B cell (primary cell): ENCODE measurements at regions not wholly inside any gene's neighbourhood (a gene's known extent, or its start where the extent isn't known, plus 50 kb on each side); places are given as distances from the start of the nearest gene placed in this dataset.

Experiments used
- ATAC-seq: fragments of 200-7000 bp; cut with Tn5 transposase; one replicate; pipeline ENCODE4 v1.10.0; 2021; ENCODE audit warnings: low read depth, mild to moderate bottlenecking, moderate number of reproducible peaks, moderate library complexity
- CTCF ChIA-PET: fragments of 350-600 bp; sonication (Branson Sonifier 250); formaldehyde crosslinking; loops from one replicate; lab custom pipeline; 2021; ENCODE audit warnings: antibody characterized with exemption, inconsistent platforms; lab: Charles Lee
- POLR2A ChIA-PET: fragments of 350-600 bp; sonication (Branson Sonifier 250); formaldehyde crosslinking; loops from one replicate; lab custom pipeline; 2021; ENCODE audit warnings: antibody characterized with exemption; lab: Charles Lee
- DNase-seq: peaks from one replicate; pipeline ENCODE4 v3.0.0; 2013
- H2AFZ ChIP-seq: 2 replicates; pipeline ENCODE4 v1.6.1; 2012; ENCODE audit warnings: mild to moderate bottlenecking, low read depth, low read length; ENCODE audit not compliant: insufficient read depth, poor library complexity, severe bottlenecking
- H3K27ac ChIP-seq, 2 donors: 1 replicate in 1 of 2; 2 replicates in 1 of 2; pipeline ENCODE4 v1.5.1; 2012 to 2013; ENCODE audit warnings: low read length in 2 of 2, mild to moderate bottlenecking in 2 of 2, moderate library complexity in 1 of 2
- H3K27me3 ChIP-seq, 4 experiments: fragments of 200-600 bp in 1 of 4; sonication (generic) in 1 of 4; replicated peaks in 1 of 4; 1 replicate in 2 of 4; 2 replicates in 2 of 4; pipeline versions ENCODE4 v1.6.1 to v1.7.0; 2013 to 2016; ENCODE audit warnings: low read length in 3 of 4, mild to moderate bottlenecking in 2 of 4, mixed read lengths in 1 of 4, moderate library complexity in 1 of 4; ENCODE audit not compliant: insufficient read depth in 4 of 4, control insufficient read depth in 3 of 4; ENCODE audit errors: control extremely low read depth in 1 of 4
- H3K36me3 ChIP-seq, 2 experiments: replicated peaks in 1 of 2; 1 replicate in 1 of 2; 2 replicates in 1 of 2; pipeline versions ENCODE4 v1.6.1 to v1.7.1; 2013; ENCODE audit warnings: low read length in 1 of 2; ENCODE audit not compliant: insufficient read depth in 2 of 2, control insufficient read depth in 1 of 2; ENCODE audit errors: control extremely low read depth in 1 of 2, extremely low read depth in 1 of 2
- H3K4me1 ChIP-seq, 2 donors: fragments of 200-600 bp in 1 of 2; sonication (generic) in 1 of 2; 1 replicate in 1 of 2; 2 replicates in 1 of 2; pipeline versions ENCODE4 v1.5.1 to v1.6.1; 2013 to 2017; ENCODE audit warnings: low read length in 2 of 2; ENCODE audit not compliant: control insufficient read depth in 2 of 2, insufficient read depth in 2 of 2
- H3K4me2 ChIP-seq: replicated peaks from 2 replicates; pipeline ENCODE3; 2012; ENCODE audit warnings: mild to moderate bottlenecking, low read depth, low read length; ENCODE audit not compliant: poor library complexity, severe bottlenecking
- H3K4me3 ChIP-seq, 5 experiments: fragments of 200-600 bp in 1 of 5; sonication (generic) in 1 of 5; 1 replicate in 3 of 5; 2 replicates in 2 of 5; pipeline versions ENCODE4 v1.5.1 to v1.7.0; 2011 to 2016; ENCODE audit warnings: low read length in 4 of 5, mild to moderate bottlenecking in 4 of 5, low read depth in 2 of 5, control low read depth in 1 of 5, moderate library complexity in 1 of 5; ENCODE audit not compliant: insufficient read depth in 1 of 5; ENCODE audit errors: control extremely low read depth in 1 of 5, extremely low read depth in 1 of 5
- H3K79me2 ChIP-seq: fragments of 200-600 bp; sonication (generic); one replicate; pipeline ENCODE4 v1.6.0; 2016; ENCODE audit warnings: low read length; ENCODE audit not compliant: control insufficient read depth, insufficient read depth
- H3K9ac ChIP-seq: fragments of 200-600 bp; sonication (generic); 2 replicates; pipeline ENCODE4 v1.6.1; 2017; ENCODE audit warnings: mild to moderate bottlenecking, low read length, moderate library complexity
- H3K9me3 ChIP-seq, 3 donors: one replicate each; pipeline versions ENCODE4 v1.6.1 to v1.7.1; 2013; ENCODE audit warnings: low read length in 2 of 3; ENCODE audit not compliant: control insufficient read depth in 2 of 3, insufficient read depth in 1 of 3; ENCODE audit errors: control extremely low read depth in 1 of 3
- H4K20me1 ChIP-seq: 2 replicates; pipeline ENCODE4 v1.6.0; 2012; ENCODE audit warnings: mild to moderate bottlenecking, low read length; ENCODE audit not compliant: insufficient read depth, control insufficient read depth, poor library complexity, severe bottlenecking
- H3K27ac Mint-ChIP-seq: one replicate; pipeline ENCODE4 v1.8.0; 2021; ENCODE audit warnings: mixed read lengths
- H3K27me3 Mint-ChIP-seq: one replicate; pipeline ENCODE4 v1.8.0; 2021; ENCODE audit warnings: mixed read lengths
- H3K4me1 Mint-ChIP-seq: one replicate; pipeline ENCODE4 v1.8.0; 2021; ENCODE audit warnings: mixed read lengths
- H3K4me3 Mint-ChIP-seq: one replicate; pipeline ENCODE4 v1.8.0; 2021; ENCODE audit warnings: mixed read lengths
- H3K9me3 Mint-ChIP-seq: one replicate; pipeline ENCODE4 v1.8.0; 2022; ENCODE audit warnings: mixed read lengths; ENCODE audit not compliant: insufficient read depth
- CTCF ChIP-seq: fragments of 200-600 bp; IDR thresholded peaks from one replicate; pipeline ENCODE4 v1.8.0; 2022; ENCODE audit warnings: antibody characterized with exemption, mild to moderate bottlenecking
- EZH2 ChIP-seq: IDR thresholded peaks from 2 replicates; pipeline ENCODE4 v1.6.1; 2012; ENCODE audit warnings: borderline replicate concordance, low read depth, mild to moderate bottlenecking, moderate library complexity, low read length; ENCODE audit not compliant: insufficient read depth, poor library complexity, severe bottlenecking
- WGBS: methylation state at CpG from one replicate; pipeline ENCODE4 v1.1.5; 2013; ENCODE audit warnings: missing lambda C conversion rate; ENCODE audit not compliant: insufficient coverage; 5-methylcytosine and 5-hydroxymethylcytosine counted together
- intact Hi-C: fragments of 100-400 bp; cut with micrococcal nuclease; formaldehyde crosslinking; loops from one replicate; pipeline ENCODE4 v1.10.0; 2022

GRCh38 chr2:106285237-106285829, 91.2 kb upstream of the UXS1 start:
- Histone ChIP-seq H3K4me3 (no peak overlapping the region), H3K27ac (no peak overlapping the region), H2AFZ (no peak overlapping the region), H3K9me3 (no peaks in the 10 kb centered on the region), H4K20me1 (no peaks in the 10 kb centered on the region), H3K9ac (no peak overlapping the region), H3K4me2 (no peak overlapping the region), H3K27me3 (peaks cover 0 to 7% (median 0%) of the 10 kb centered on the region in 4 experiments), H3K4me1 (no peaks in the 10 kb centered on the region), H3K79me2 (no peaks in the 10 kb centered on the region), H3K36me3 (no peaks in the 10 kb centered on the region)
- no peaks in the 10 kb centered on the region for H3K9me3 Mint-ChIP-seq
- no peak for DNase-seq
- H3K4me1 Mint-ChIP-seq: no peaks in the 10 kb centered on the region
- H3K27me3 Mint-ChIP-seq: peaks cover 10% of the 10 kb centered on the region
- H3K27ac Mint-ChIP-seq: no peak overlapping the region
- ChIA-PET POLR2A (no interaction called here), CTCF (no interaction called here)
- intact Hi-C loops: no loop called here
- ATAC-seq: no peak
- 91% methylated on average over 1 of the region's 3 CpGs for WGBS
- TF ChIP-seq CTCF (no peak), EZH2 (no peak)
- no peak overlapping the region for H3K4me3 Mint-ChIP-seq

- Histone ChIP-seq H3K4me1 (no peaks in the 10 kb centered on the region), H3K9me3 (no peaks in the 10 kb centered on the region), H3K4me2 (no peak overlapping the region), H3K27ac (no peak overlapping the region), H3K4me3 (no peak overlapping the region), H2AFZ (no peak overlapping the region), H3K27me3 (peaks cover 0 to 7% (median 0%) of the 10 kb centered on the region in 4 experiments), H3K9ac (no peak overlapping the region), H3K36me3 (no peaks in the 10 kb centered on the region), H4K20me1 (no peaks in the 10 kb centered on the region), H3K79me2 (no peaks in the 10 kb centered on the region)
- ATAC-seq: no peak
- intact Hi-C loops: no loop called here
- ChIA-PET POLR2A (no interaction called here), CTCF (no interaction called here)
- DNase-seq: no peak
- Mint-ChIP-seq H3K9me3 (no peaks in the 10 kb centered on the region), H3K4me1 (no peaks in the 10 kb centered on the region), H3K4me3 (no peak overlapping the region), H3K27me3 (peaks cover 14% of the 10 kb centered on the region), H3K27ac (no peak overlapping the region)
- WGBS: 93% methylated on average over 12 of the region's 14 CpGs
- TF ChIP-seq CTCF: no peak
- no peak for TF ChIP-seq EZH2
Measured at GRCh38 chr2:106284691-106285202, 90.6 kb upstream of the UXS1 start.
